OCI-LY3 (cell line): ENCODE measurements at regions not wholly inside any gene's neighbourhood (a gene's known extent, or its start where the extent isn't known, plus 50 kb on each side); places are given as distances from the start of the nearest gene placed in this dataset.

Source experiments
- H2AFZ ChIP-seq: fragments of 200-600, 300-600 bp; shearing (Covaris generic); 2 replicates; pipeline ENCODE4 v1.6.0; 2014; ENCODE audit warnings: antibody characterized with exemption, low read depth, low read length
- H3K27ac ChIP-seq: fragments of 200-600, 300-600 bp; sonication (generic); 2 replicates; pipeline ENCODE4 v1.5.1; 2014; ENCODE audit warnings: mild to moderate bottlenecking, low read length, moderate library complexity, mixed read lengths
- H3K27me3 ChIP-seq: fragments of 200-600, 300-600 bp; sonication (generic); 2 replicates; pipeline ENCODE4 v1.6.1; 2014; ENCODE audit warnings: low read depth, low read length, mixed read lengths
- H3K36me3 ChIP-seq: fragments of 200-600, 300-600 bp; sonication (generic); replicated peaks from 2 replicates; pipeline ENCODE3; 2014; ENCODE audit warnings: low read depth, low read length, mixed read lengths
- H3K4me1 ChIP-seq: fragments of 300-600, 200-600 bp; sonication (generic); 2 replicates; pipeline ENCODE4 v1.6.1; 2014; ENCODE audit warnings: low read length, mixed read lengths
- H3K4me2 ChIP-seq: fragments of 200-600, 300-600 bp; sonication (generic); 2 replicates; pipeline ENCODE4 v1.6.1; 2014; ENCODE audit warnings: low read length, mixed read lengths
- H3K4me3 ChIP-seq: fragments of 300-600, 200-600 bp; sonication (generic); 2 replicates; pipeline ENCODE4 v1.5.1; 2014; ENCODE audit warnings: antibody characterized with exemption, mild to moderate bottlenecking, low read length, moderate library complexity
- H3K79me2 ChIP-seq: fragments of 300-600, 200-600 bp; shearing (Covaris generic); 2 replicates; pipeline ENCODE4 v1.6.1; 2014; ENCODE audit warnings: mild to moderate bottlenecking, low read length, mixed read lengths
- H3K9ac ChIP-seq: fragments of 300-600, 200-600 bp; shearing (Covaris generic); 2 replicates; pipeline ENCODE4 v1.6.0; 2014; ENCODE audit warnings: mild to moderate bottlenecking, low read length, moderate library complexity
- H3K9me3 ChIP-seq: fragments of 200-600, 300-600 bp; shearing (Covaris generic); 2 replicates; pipeline ENCODE4 v1.6.1; 2014; ENCODE audit warnings: low read length, mixed read lengths; ENCODE audit not compliant: insufficient read depth
- H4K20me1 ChIP-seq: fragments of 200-600, 300-600 bp; sonication (generic); 2 replicates; pipeline ENCODE4 v1.6.1; 2016; ENCODE audit warnings: low read length, mixed read lengths; ENCODE audit not compliant: insufficient read depth
- CTCF ChIP-seq: fragments of 200-600, 300-600 bp; sonication (generic); IDR thresholded peaks from 2 replicates; pipeline ENCODE4 v1.5.1; 2014; ENCODE audit warnings: antibody characterized with exemption, low read length, low read depth
- EZH2phosphoT487 ChIP-seq: fragments of 200-600 bp; shearing (Covaris generic); IDR thresholded peaks from 2 replicates; pipeline ENCODE4 v1.6.1; 2018; ENCODE audit warnings: antibody characterized with exemption, mixed run types, low read depth

- Histone ChIP-seq H3K9ac (no peak overlapping the region), H3K27ac (no peak overlapping the region), H3K4me3 (no peak overlapping the region), H3K79me2 (no peaks in the 10 kb centered on the region), H3K4me1 (peaks cover 11% of the 10 kb centered on the region), H3K36me3 (no peaks in the 10 kb centered on the region), H3K9me3 (no peaks in the 10 kb centered on the region), H2AFZ (no peak overlapping the region), H4K20me1 (no peaks in the 10 kb centered on the region), H3K4me2 (no peak overlapping the region), H3K27me3 (peaks cover 4% of the 10 kb centered on the region; the same call in 1 of the 2 replicates)
- TF ChIP-seq CTCF (no peak), EZH2phosphoT487 (no peak)
Observed at GRCh38 chr12:128047266-128048060, 219.5 kb upstream of the TMEM132C start.

GRCh38 chr12:128052331-128052730 lies 214.6 kb upstream of the TMEM132C start:
- H3K4me1 ChIP-seq = no peaks in the 10 kb centered on the region
- no peak overlapping the region for H2AFZ ChIP-seq
- H3K36me3 ChIP-seq = no peaks in the 10 kb centered on the region
- no peak overlapping the region for H3K9ac ChIP-seq
- TF ChIP-seq EZH2phosphoT487 (no peak), CTCF (no peak)
- H4K20me1 ChIP-seq = no peaks in the 10 kb centered on the region
- H3K9me3 ChIP-seq = no peaks in the 10 kb centered on the region
- no peaks in the 10 kb centered on the region for H3K79me2 ChIP-seq
- no peak overlapping the region for H3K4me2 ChIP-seq
- H3K27ac ChIP-seq = no peak overlapping the region
- no peak overlapping the region for H3K4me3 ChIP-seq
- no peaks in the 10 kb centered on the region; the same call in none of the 2 replicates for H3K27me3 ChIP-seq

GRCh38 chr12:128052777-128053176 lies 214.2 kb upstream of the TMEM132C start:
- Histone ChIP-seq H3K27ac (no peak overlapping the region), H3K9me3 (no peaks in the 10 kb centered on the region), H3K4me1 (no peaks in the 10 kb centered on the region), H4K20me1 (no peaks in the 10 kb centered on the region), H3K9ac (no peak overlapping the region), H3K4me3 (no peak overlapping the region), H3K79me2 (no peaks in the 10 kb centered on the region), H3K36me3 (no peaks in the 10 kb centered on the region), H3K4me2 (no peak overlapping the region), H2AFZ (no peak overlapping the region), H3K27me3 (no peaks in the 10 kb centered on the region; the same call in none of the 2 replicates)
- TF ChIP-seq CTCF = no peak
- TF ChIP-seq EZH2phosphoT487 = no peak

- Histone ChIP-seq H3K27me3 (no peaks in the 10 kb centered on the region; the same call in 1 of the 2 replicates), H3K4me1 (no peaks in the 10 kb centered on the region), H3K9me3 (no peaks in the 10 kb centered on the region), H3K36me3 (no peaks in the 10 kb centered on the region), H3K27ac (no peak overlapping the region), H3K4me3 (no peak overlapping the region), H3K4me2 (no peak overlapping the region), H2AFZ (no peak overlapping the region), H3K9ac (no peak overlapping the region), H4K20me1 (no peaks in the 10 kb centered on the region), H3K79me2 (no peaks in the 10 kb centered on the region)
- no peak for TF ChIP-seq CTCF
- TF ChIP-seq EZH2phosphoT487 = no peak
Observed at GRCh38 chr12:128055567-128055966, 211.4 kb upstream of the TMEM132C start.
